ENCODE measurements at regions not wholly inside any gene's neighbourhood (a gene's known extent, or its start where the extent isn't known, plus 50 kb on each side); places are given as distances from the start of the nearest gene placed in this dataset.
A peak's percentile ranks its signal among the peaks of the same experiment; 100 is the strongest.

DNA sequence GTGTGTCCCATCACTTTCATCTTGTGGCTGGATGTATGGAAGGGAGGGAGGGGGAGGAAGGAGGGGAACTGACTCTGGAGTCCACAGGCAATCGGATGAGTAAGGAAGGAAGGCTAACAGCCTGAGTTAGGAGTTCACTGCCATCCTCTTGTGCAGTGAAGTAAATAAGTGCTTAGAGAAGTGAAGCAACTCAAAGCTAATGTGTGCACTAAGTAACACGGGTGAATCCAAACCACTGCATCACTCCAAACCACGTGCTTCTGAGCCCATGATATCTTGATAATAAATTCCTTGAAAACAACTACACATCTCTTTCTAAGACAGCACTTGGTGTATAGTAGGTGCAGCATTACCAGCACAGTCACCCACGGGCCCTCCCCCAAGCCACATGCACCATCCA lies 69.6 kb upstream of the OLFM1 start (continued):
- TF ChIP-seq, protein P1, sequence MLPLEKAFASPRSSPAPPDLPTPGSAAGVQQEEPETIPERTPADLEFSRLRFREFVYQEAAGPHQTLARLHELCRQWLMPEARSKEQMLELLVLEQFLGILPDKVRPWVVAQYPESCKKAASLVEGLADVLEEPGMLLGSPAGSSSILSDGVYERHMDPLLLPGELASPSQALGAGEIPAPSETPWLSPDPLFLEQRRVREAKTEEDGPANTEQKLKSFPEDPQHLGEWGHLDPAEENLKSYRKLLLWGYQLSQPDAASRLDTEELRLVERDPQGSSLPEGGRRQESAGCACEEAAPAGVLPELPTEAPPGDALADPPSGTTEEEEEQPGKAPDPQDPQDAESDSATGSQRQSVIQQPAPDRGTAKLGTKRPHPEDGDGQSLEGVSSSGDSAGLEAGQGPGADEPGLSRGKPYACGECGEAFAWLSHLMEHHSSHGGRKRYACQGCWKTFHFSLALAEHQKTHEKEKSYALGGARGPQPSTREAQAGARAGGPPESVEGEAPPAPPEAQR (tag by site-specific recombination; IDR thresholded peaks at IDR 0.05), result no peak
- no peak for TF ChIP-seq ZNF510 (tag by site-specific recombination; IDR thresholded peaks at IDR 0.05; ENCODE audit: insufficient replicate concordance)
- TF ChIP-seq KLF10 (tag by site-specific recombination; IDR thresholded peaks at IDR 0.05), result no peak
- TF ChIP-seq RBAK (tag by site-specific recombination; IDR thresholded peaks at IDR 0.05), result no peak

DNA sequence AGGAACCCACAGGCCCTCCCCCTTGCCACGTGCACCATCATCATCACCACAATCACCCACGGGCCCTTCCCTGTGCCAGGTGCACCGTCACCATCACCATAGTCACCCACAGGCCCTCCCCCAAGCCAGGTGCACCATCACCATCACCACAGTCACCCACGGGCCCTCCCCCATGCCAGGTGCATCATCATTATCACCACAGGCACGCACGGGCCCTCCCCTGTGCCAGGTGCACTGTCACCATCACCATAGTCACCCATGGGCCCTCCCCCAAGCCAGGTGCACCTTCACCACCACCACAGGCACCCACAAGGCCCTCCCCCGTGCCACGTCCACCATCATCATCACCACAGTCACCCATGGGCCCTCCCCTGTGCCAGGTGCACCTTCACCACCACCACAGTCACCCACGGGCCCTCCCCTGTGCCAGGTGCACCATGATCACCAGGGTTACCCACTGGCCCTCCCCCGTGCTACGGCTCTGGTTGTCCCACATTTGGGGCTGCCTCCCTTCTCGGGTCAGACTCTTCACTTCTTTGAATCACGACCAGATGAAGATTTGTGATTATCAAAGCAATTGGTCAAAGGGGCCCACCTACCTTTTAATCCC lies 69.1 kb upstream of the OLFM1 start:
- Histone ChIP-seq H3K4me1 (ENCODE audit: control insufficient read depth, insufficient read depth, low read length) (no peaks in the 10 kb centered on the region), H3K9me3 (ENCODE audit: control insufficient read depth, insufficient read depth, low read depth, low read length) (no peaks in the 10 kb centered on the region), H3K27ac (ENCODE audit: extremely low read depth, low read depth, low read length) (no peak overlapping the region), H3K36me3 (ENCODE audit: control insufficient read depth in 2 of 2, insufficient read depth in 1 of 2, low read length in 2 of 2) (no peaks in the 10 kb centered on the region), H3K4me3 (ENCODE audit: low read depth, low read length) (no peak overlapping the region)
- ChIA-PET POLR2A (no interaction called here), CTCF (no interaction called here)
- TF ChIP-seq ZFHX2 (tag by site-specific recombination; conservative IDR thresholded peaks at IDR 0.05), result peak; percentile 30; the same call in 1 of the 2 replicates
- TF ChIP-seq ZNF596 (tag by site-specific recombination; IDR thresholded peaks at IDR 0.05), result no peak
- peak; percentile 35; the same call in 1 of the 2 replicates for TF ChIP-seq EGR2 (tag by site-specific recombination; IDR thresholded peaks at IDR 0.05; ENCODE audit: low read depth)
- no peak for TF ChIP-seq ZNF76 (tag by site-specific recombination; IDR thresholded peaks at IDR 0.05; ENCODE audit: borderline replicate concordance, low read depth)

DNA sequence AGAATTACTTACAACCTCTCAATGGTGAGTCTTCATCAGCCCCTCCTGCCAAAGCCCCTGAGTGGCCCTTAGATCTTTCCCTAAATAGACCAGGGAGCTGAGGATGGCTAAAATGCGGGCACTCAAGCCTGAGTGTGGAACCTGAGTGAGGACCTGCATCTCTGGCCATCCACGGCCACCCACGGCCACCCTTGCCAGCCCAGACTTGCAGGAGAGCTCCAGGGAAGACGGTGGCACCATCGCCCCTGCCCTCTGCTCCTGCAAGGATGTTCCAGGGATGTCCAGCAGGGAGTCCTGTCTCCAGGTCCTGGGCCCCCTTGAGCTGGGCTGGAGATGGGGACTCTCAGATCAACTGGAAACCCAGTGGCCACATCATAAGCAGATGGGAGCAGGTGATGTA lies 68.2 kb upstream of the OLFM1 start:
- H3K4me1 ChIP-seq (ENCODE audit: control insufficient read depth, insufficient read depth, low read length), result no peaks in the 10 kb centered on the region
- H3K27ac ChIP-seq (ENCODE audit: extremely low read depth, low read depth, low read length), result no peak overlapping the region
- H3K36me3 ChIP-seq (ENCODE audit: control insufficient read depth in 2 of 2, insufficient read depth in 1 of 2, low read length in 2 of 2), result no peaks in the 10 kb centered on the region
- CTCF ChIA-PET, result no interaction called here
- TF ChIP-seq ZNF423 (tag by site-specific recombination; IDR thresholded peaks at IDR 0.05) (no peak), ZNF654 (tag by site-specific recombination; IDR thresholded peaks at IDR 0.05; ENCODE audit: low read depth) (no peak), KLF8 (tag by site-specific recombination; IDR thresholded peaks at IDR 0.05) (no peak), ZNF214 (tag by site-specific recombination; IDR thresholded peaks at IDR 0.05; ENCODE audit: borderline replicate concordance) (no peak), ZNF76 (tag by site-specific recombination; IDR thresholded peaks at IDR 0.05; ENCODE audit: borderline replicate concordance, low read depth) (no peak), ZFP69B (tag by site-specific recombination; IDR thresholded peaks at IDR 0.05) (no peak)
- TF ChIP-seq, protein P2, sequence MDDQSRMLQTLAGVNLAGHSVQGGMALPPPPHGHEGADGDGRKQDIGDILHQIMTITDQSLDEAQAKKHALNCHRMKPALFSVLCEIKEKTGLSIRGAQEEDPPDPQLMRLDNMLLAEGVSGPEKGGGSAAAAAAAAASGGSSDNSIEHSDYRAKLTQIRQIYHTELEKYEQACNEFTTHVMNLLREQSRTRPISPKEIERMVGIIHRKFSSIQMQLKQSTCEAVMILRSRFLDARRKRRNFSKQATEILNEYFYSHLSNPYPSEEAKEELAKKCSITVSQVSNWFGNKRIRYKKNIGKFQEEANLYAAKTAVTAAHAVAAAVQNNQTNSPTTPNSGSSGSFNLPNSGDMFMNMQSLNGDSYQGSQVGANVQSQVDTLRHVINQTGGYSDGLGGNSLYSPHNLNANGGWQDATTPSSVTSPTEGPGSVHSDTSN (CRISPR knock-in tag; IDR thresholded peaks at IDR 0.05), result no peak
- TF ChIP-seq, protein P3, sequence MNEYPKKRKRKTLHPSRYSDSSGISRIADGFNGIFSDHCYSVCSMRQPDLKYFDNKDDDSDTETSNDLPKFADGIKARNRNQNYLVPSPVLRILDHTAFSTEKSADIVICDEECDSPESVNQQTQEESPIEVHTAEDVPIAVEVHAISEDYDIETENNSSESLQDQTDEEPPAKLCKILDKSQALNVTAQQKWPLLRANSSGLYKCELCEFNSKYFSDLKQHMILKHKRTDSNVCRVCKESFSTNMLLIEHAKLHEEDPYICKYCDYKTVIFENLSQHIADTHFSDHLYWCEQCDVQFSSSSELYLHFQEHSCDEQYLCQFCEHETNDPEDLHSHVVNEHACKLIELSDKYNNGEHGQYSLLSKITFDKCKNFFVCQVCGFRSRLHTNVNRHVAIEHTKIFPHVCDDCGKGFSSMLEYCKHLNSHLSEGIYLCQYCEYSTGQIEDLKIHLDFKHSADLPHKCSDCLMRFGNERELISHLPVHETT (tag by site-specific recombination; IDR thresholded peaks at IDR 0.05), result no peak
- TF ChIP-seq, protein P4, sequence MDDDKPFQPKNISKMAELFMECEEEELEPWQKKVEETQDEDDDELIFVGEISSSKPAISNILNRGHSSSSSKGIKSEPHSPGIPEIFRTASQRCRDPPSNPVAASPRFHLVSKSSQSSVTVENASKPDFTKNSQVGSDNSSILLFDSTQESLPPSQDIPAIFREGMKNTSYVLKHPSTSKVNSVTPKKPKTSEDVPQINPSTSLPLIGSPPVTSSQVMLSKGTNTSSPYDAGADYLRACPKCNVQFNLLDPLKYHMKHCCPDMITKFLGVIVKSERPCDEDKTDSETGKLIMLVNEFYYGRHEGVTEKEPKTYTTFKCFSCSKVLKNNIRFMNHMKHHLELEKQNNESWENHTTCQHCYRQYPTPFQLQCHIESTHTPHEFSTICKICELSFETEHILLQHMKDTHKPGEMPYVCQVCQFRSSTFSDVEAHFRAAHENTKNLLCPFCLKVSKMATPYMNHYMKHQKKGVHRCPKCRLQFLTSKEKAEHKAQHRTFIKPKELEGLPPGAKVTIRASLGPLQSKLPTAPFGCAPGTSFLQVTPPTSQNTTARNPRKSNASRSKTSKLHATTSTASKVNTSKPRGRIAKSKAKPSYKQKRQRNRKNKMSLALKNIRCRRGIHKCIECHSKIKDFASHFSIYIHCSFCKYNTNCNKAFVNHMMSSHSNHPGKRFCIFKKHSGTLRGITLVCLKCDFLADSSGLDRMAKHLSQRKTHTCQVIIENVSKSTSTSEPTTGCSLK (tag by site-specific recombination; IDR thresholded peaks at IDR 0.05), result no peak
- POLR2A ChIA-PET, result no interaction called here
- H3K9me3 ChIP-seq (ENCODE audit: control insufficient read depth, insufficient read depth, low read depth, low read length), result no peaks in the 10 kb centered on the region
- no peak overlapping the region for H3K4me3 ChIP-seq (ENCODE audit: low read depth, low read length)

Measured in HEK293 (cell line).